Panc1 (cell line): ENCODE measurements at regions not wholly inside any gene's neighbourhood (a gene's known extent, or its start where the extent isn't known, plus 50 kb on each side); places are given as distances from the start of the nearest gene placed in this dataset.

ENCODE experiments used
- POLR2AphosphoS5 ChIP-seq: IDR thresholded peaks from 2 replicates; pipeline ENCODE4 v1.6.1; 2012; ENCODE audit warnings: mild to moderate bottlenecking, low read depth, low read length, moderate library complexity
- TF ChIP-seq, protein P1 (sequence below): fragments of 450-650 bp; IDR thresholded peaks from 2 replicates; pipeline ENCODE4 v1.5.1; 2017; ENCODE audit warnings: mild to moderate bottlenecking

DNA sequence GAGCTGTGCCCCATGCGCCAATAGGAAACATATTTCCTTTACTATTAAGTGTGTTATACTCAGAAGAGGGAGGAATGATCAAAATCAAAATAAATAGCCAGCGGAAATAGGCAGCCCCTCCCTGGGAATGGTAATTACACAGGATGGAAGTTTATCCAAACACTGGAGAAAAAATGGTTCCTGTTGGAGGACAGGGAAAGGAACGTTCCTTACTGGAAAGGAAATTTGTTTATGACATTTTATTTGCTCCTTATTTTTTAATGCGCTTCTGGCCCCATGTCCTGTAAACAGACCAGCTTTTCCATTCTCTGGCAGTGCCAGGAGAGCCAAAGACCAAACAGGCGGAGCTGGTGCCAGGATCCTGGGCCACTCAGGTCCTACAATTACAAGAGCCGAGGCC is 273.7 kb downstream of the SOX9 start:
- TF ChIP-seq, protein P1, sequence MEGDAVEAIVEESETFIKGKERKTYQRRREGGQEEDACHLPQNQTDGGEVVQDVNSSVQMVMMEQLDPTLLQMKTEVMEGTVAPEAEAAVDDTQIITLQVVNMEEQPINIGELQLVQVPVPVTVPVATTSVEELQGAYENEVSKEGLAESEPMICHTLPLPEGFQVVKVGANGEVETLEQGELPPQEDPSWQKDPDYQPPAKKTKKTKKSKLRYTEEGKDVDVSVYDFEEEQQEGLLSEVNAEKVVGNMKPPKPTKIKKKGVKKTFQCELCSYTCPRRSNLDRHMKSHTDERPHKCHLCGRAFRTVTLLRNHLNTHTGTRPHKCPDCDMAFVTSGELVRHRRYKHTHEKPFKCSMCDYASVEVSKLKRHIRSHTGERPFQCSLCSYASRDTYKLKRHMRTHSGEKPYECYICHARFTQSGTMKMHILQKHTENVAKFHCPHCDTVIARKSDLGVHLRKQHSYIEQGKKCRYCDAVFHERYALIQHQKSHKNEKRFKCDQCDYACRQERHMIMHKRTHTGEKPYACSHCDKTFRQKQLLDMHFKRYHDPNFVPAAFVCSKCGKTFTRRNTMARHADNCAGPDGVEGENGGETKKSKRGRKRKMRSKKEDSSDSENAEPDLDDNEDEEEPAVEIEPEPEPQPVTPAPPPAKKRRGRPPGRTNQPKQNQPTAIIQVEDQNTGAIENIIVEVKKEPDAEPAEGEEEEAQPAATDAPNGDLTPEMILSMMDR, result no peak
- TF ChIP-seq POLR2AphosphoS5, result no peak
